ENCODE measurements at regions not wholly inside any gene's neighbourhood (a gene's known extent, or its start where the extent isn't known, plus 50 kb on each side); places are given as distances from the start of the nearest gene placed in this dataset.
A peak's percentile ranks its signal among the peaks of the same experiment; 100 is the strongest.

DNA sequence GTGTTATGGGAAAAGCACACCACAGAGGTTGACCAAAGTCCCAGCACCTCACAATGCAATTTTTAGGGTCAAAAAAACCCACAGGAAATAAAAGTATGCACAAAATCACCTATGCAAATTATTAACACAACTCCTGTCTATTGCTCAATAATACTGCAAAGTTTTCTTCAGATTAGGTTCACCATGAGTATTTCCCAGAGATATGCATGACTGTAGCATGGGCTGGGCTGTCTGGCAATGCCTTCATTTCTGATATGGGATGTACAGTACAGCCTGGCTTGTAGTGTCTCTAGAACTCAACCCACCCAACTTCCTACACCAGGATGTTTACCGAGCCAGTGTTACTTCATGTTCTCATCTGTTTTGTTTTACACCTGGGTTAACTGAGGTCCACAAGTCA, 698.7 kb upstream of the ARGLU1 start:
- Histone ChIP-seq H3K4me1 (ENCODE audit: control insufficient read depth, insufficient read depth, low read depth, low read length) (peaks cover 4% of the 10 kb centered on the region), H3K23ac (ENCODE audit: low read length in 2 of 2) (no peak overlapping the region), H3K36me3 (ENCODE audit: control insufficient read depth in 1 of 2, insufficient read depth in 2 of 2, low read depth in 1 of 2, low read length in 2 of 2) (no peaks in the 10 kb centered on the region), H3K4ac (ENCODE audit: low read depth in 1 of 2, low read length in 2 of 2) (peak overlapping the region in 1 of 2 experiments; percentile 47), H3K9me3 (ENCODE audit: control insufficient read depth, low read length) (no peaks in the 10 kb centered on the region), H3K27me3 (ENCODE audit: control insufficient read depth in 1 of 2, insufficient read depth in 1 of 2, low read length in 2 of 2) (no peaks in the 10 kb centered on the region), H3K4me2 (ENCODE audit: low read length, poor library complexity, severe bottlenecking) (no peak overlapping the region), H4K8ac (ENCODE audit: low read length) (no peak overlapping the region), H3K14ac (ENCODE audit: low read length in 2 of 2) (no peak overlapping the region), H2BK12ac (ENCODE audit: low read length in 2 of 2) (peak overlapping the region; percentile 44 to 45), H2BK5ac (ENCODE audit: low read depth, low read length, poor library complexity, severe bottlenecking) (no peak overlapping the region), H2BK120ac (ENCODE audit: low read depth, low read length) (no peak overlapping the region), H3K79me1 (replicated peaks; ENCODE audit: low read length, poor library complexity, severe bottlenecking) (peaks cover 18% of the 10 kb centered on the region), H3K18ac (ENCODE audit: low read depth in 1 of 2, low read length in 2 of 2) (peak overlapping the region in 1 of 2 experiments; percentile 89), H2BK15ac (ENCODE audit: low read depth, poor library complexity, severe bottlenecking) (no peak overlapping the region), H4K91ac (ENCODE audit: low read length) (no peak overlapping the region), H2AFZ (ENCODE audit: low read depth, low read length) (no peak overlapping the region), H3K27ac (ENCODE audit: low read length, poor library complexity, severe bottlenecking) (no peak overlapping the region), H3K9ac (ENCODE audit: low read length) (no peak overlapping the region), H2AK5ac (ENCODE audit: low read length, severe bottlenecking) (no peak overlapping the region), H3K4me3 (ENCODE audit: insufficient read depth in 1 of 2, low read depth in 1 of 2, low read length in 2 of 2) (no peak overlapping the region)
- 98% methylated on average over 1 of the region's 1 CpG for whole genome bisulfite sequencing
- DNase-seq, result no peak

DNA sequence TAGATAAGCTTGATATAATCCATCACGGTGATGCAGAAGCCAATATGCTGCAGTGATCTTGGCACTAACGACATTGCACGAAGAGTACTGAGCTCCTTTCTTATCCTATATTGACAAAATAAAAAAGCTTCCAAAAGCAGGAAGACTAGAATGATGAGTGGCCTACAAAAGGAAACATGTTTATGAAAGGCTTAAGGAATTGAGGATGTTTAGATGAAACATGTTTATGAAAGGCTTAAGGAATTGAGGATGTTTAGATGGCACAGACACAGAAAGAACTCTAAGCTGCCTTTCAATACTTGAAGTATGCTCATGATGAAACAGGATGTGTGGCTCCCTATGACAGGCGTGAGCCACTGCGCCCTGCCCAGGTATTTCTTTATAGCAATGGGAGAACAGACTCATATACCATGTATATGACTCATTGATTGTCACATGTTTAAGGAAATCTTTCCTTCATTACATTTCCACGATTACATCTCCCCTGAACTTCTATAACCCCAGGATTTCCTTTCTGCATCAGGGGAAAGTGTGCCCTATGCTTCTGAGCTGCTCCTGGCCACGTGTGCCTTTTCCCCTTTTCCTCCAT, 690.8 kb upstream of the ARGLU1 start:
- no peak overlapping the region for H2AK5ac ChIP-seq (ENCODE audit: low read length, severe bottlenecking)
- H3K14ac ChIP-seq (ENCODE audit: low read length in 2 of 2), result no peak overlapping the region
- H2BK120ac ChIP-seq (ENCODE audit: low read depth, low read length), result peak overlapping the region; percentile 82
- WGBS, result 0% methylated on average over 3 of the region's 7 CpGs
- H3K18ac ChIP-seq (ENCODE audit: low read depth in 1 of 2, low read length in 2 of 2), result peak overlapping the region in 1 of 2 experiments; percentile 78
- no peak overlapping the region for H2BK12ac ChIP-seq (ENCODE audit: low read length in 2 of 2)
- no peak overlapping the region for H3K4me3 ChIP-seq (ENCODE audit: insufficient read depth in 1 of 2, low read depth in 1 of 2, low read length in 2 of 2)
- H3K9me3 ChIP-seq (ENCODE audit: control insufficient read depth, low read length), result no peaks in the 10 kb centered on the region
- no peaks in the 10 kb centered on the region for H3K36me3 ChIP-seq (ENCODE audit: control insufficient read depth in 1 of 2, insufficient read depth in 2 of 2, low read depth in 1 of 2, low read length in 2 of 2)
- H2AFZ ChIP-seq (ENCODE audit: low read depth, low read length), result no peak overlapping the region
- H3K79me1 ChIP-seq (replicated peaks; ENCODE audit: low read length, poor library complexity, severe bottlenecking), result peaks cover 16% of the 10 kb centered on the region
- peak; percentile 96 for DNase-seq
- H3K9ac ChIP-seq (ENCODE audit: low read length), result no peak overlapping the region
- H3K23ac ChIP-seq (ENCODE audit: low read length in 2 of 2), result no peak overlapping the region
- no peak overlapping the region for H3K27ac ChIP-seq (ENCODE audit: low read length, poor library complexity, severe bottlenecking)
- H4K91ac ChIP-seq (ENCODE audit: low read length), result no peak overlapping the region
- H3K4me1 ChIP-seq (ENCODE audit: control insufficient read depth, insufficient read depth, low read depth, low read length), result peaks cover 5% of the 10 kb centered on the region
- no peaks in the 10 kb centered on the region for H3K27me3 ChIP-seq (ENCODE audit: control insufficient read depth in 1 of 2, insufficient read depth in 1 of 2, low read length in 2 of 2)
- H3K4me2 ChIP-seq (ENCODE audit: low read length, poor library complexity, severe bottlenecking), result no peak overlapping the region
- no peak overlapping the region for H2BK5ac ChIP-seq (ENCODE audit: low read depth, low read length, poor library complexity, severe bottlenecking)
- no peak overlapping the region for H4K8ac ChIP-seq (ENCODE audit: low read length)
- no peak overlapping the region for H2BK15ac ChIP-seq (ENCODE audit: low read depth, poor library complexity, severe bottlenecking)
- H3K4ac ChIP-seq (ENCODE audit: low read depth in 1 of 2, low read length in 2 of 2), result peak overlapping the region in 1 of 2 experiments; percentile 6

DNA sequence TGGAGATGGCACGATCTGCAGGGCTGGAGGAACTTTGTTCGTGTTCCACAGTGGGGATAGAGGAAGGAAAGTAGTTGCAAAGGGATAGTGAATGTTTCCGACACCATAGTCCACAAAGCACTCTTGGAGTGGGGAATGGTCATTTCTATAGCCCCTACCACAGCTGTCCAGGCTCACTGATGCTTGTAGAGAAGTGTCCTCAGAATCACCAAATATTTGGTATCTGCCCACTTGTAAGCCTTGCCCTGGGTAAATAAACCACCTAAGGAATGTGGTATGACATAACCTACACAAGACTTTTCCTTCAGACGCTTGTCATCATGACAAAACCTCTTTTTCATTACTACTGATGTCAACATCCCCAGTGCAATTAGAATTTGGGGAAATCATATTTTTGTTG, 686.5 kb upstream of the ARGLU1 start:
- Histone ChIP-seq H2BK120ac (ENCODE audit: low read depth, low read length) (no peak overlapping the region), H3K9me3 (ENCODE audit: control insufficient read depth, low read length) (no peaks in the 10 kb centered on the region), H4K91ac (ENCODE audit: low read length) (peak overlapping the region; percentile 64), H3K27ac (ENCODE audit: low read length, poor library complexity, severe bottlenecking) (no peak overlapping the region), H4K8ac (ENCODE audit: low read length) (peak overlapping the region; percentile 66), H2AFZ (ENCODE audit: low read depth, low read length) (no peak overlapping the region), H3K14ac (ENCODE audit: low read length in 2 of 2) (peak overlapping the region in 1 of 2 experiments; percentile 14), H2BK15ac (ENCODE audit: low read depth, poor library complexity, severe bottlenecking) (no peak overlapping the region), H3K18ac (ENCODE audit: low read depth in 1 of 2, low read length in 2 of 2) (peak overlapping the region; percentile 40 to 75), H3K4me3 (ENCODE audit: insufficient read depth in 1 of 2, low read depth in 1 of 2, low read length in 2 of 2) (no peak overlapping the region), H3K23ac (ENCODE audit: low read length in 2 of 2) (no peak overlapping the region), H3K4me2 (ENCODE audit: low read length, poor library complexity, severe bottlenecking) (no peak overlapping the region), H3K79me1 (replicated peaks; ENCODE audit: low read length, poor library complexity, severe bottlenecking) (peaks cover 22% of the 10 kb centered on the region), H3K4me1 (ENCODE audit: control insufficient read depth, insufficient read depth, low read depth, low read length) (peaks cover 8% of the 10 kb centered on the region), H2BK5ac (ENCODE audit: low read depth, low read length, poor library complexity, severe bottlenecking) (no peak overlapping the region), H2AK5ac (ENCODE audit: low read length, severe bottlenecking) (no peak overlapping the region), H3K36me3 (ENCODE audit: control insufficient read depth in 1 of 2, insufficient read depth in 2 of 2, low read depth in 1 of 2, low read length in 2 of 2) (no peaks in the 10 kb centered on the region), H3K9ac (ENCODE audit: low read length) (no peak overlapping the region), H3K27me3 (ENCODE audit: control insufficient read depth in 1 of 2, insufficient read depth in 1 of 2, low read length in 2 of 2) (no peaks in the 10 kb centered on the region), H2BK12ac (ENCODE audit: low read length in 2 of 2) (peak overlapping the region; percentile 60 to 87), H3K4ac (ENCODE audit: low read depth in 1 of 2, low read length in 2 of 2) (peak overlapping the region; percentile 60 to 89)
- 100% methylated on average over 3 of the region's 4 CpGs for WGBS
- no peak for DNase-seq

DNA sequence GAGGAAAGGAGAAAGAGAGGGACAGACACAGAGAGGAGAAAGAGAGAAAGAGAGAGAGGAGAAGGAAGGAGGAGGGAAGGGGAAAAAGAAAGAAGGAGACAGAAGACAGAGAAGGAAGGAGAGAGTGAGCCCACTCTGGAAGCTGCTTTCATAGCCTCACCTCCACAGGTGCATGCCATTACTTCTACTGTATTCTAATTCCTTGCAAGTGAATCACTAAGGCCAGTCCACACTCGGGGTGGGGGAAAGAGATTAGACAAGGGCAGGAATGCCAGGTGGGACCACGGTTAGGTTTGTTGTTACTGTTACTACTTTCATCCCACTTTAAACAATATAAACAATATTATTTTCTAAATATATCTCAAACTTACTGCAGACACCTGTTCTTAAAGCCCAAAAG, 684.5 kb upstream of the ARGLU1 start:
- Histone ChIP-seq H3K36me3 (ENCODE audit: control insufficient read depth in 1 of 2, insufficient read depth in 2 of 2, low read depth in 1 of 2, low read length in 2 of 2) (no peaks in the 10 kb centered on the region), H3K4me2 (ENCODE audit: low read length, poor library complexity, severe bottlenecking) (no peak overlapping the region), H3K27me3 (ENCODE audit: control insufficient read depth in 1 of 2, insufficient read depth in 1 of 2, low read length in 2 of 2) (no peaks in the 10 kb centered on the region), H2BK12ac (ENCODE audit: low read length in 2 of 2) (peak overlapping the region in 1 of 2 experiments; percentile 32), H4K8ac (ENCODE audit: low read length) (no peak overlapping the region), H2AK5ac (ENCODE audit: low read length, severe bottlenecking) (no peak overlapping the region), H3K14ac (ENCODE audit: low read length in 2 of 2) (no peak overlapping the region), H2BK15ac (ENCODE audit: low read depth, poor library complexity, severe bottlenecking) (no peak overlapping the region), H2AFZ (ENCODE audit: low read depth, low read length) (no peak overlapping the region), H3K4me3 (ENCODE audit: insufficient read depth in 1 of 2, low read depth in 1 of 2, low read length in 2 of 2) (no peak overlapping the region), H3K4ac (ENCODE audit: low read depth in 1 of 2, low read length in 2 of 2) (peak overlapping the region in 1 of 2 experiments; percentile 19), H3K9ac (ENCODE audit: low read length) (no peak overlapping the region), H2BK5ac (ENCODE audit: low read depth, low read length, poor library complexity, severe bottlenecking) (no peak overlapping the region), H4K91ac (ENCODE audit: low read length) (no peak overlapping the region), H2BK120ac (ENCODE audit: low read depth, low read length) (no peak overlapping the region), H3K23ac (ENCODE audit: low read length in 2 of 2) (no peak overlapping the region), H3K79me1 (replicated peaks; ENCODE audit: low read length, poor library complexity, severe bottlenecking) (peaks cover 19% of the 10 kb centered on the region), H3K18ac (ENCODE audit: low read depth in 1 of 2, low read length in 2 of 2) (peak overlapping the region; percentile 55 to 73), H3K9me3 (ENCODE audit: control insufficient read depth, low read length) (no peaks in the 10 kb centered on the region), H3K27ac (ENCODE audit: low read length, poor library complexity, severe bottlenecking) (no peak overlapping the region), H3K4me1 (ENCODE audit: control insufficient read depth, insufficient read depth, low read depth, low read length) (peaks cover 6% of the 10 kb centered on the region)
- no peak for DNase-seq
- WGBS, result no CpG with 5 or more reads among the region's 2 CpGs

Data from mesenchymal stem cell (in vitro differentiated cells and primary cell).